OCI-LY1 (cell line): ENCODE measurements at regions not wholly inside any gene's neighbourhood (a gene's known extent, or its start where the extent isn't known, plus 50 kb on each side); places are given as distances from the start of the nearest gene placed in this dataset.

Experiments
- H2AFZ ChIP-seq: fragments of 200-600 bp; sonication (generic), shearing (Covaris generic); 2 replicates; pipeline ENCODE4 v1.6.0; 2014; ENCODE audit warnings: antibody characterized with exemption, mild to moderate bottlenecking, low read length
- H3F3A ChIP-seq: fragments of 200-600 bp; sonication (generic), shearing (Covaris generic); 2 replicates; pipeline ENCODE4 v1.6.0; 2014; ENCODE audit warnings: mild to moderate bottlenecking, antibody characterized with exemption, low read length, moderate library complexity; ENCODE audit not compliant: insufficient read depth
- H3K27ac ChIP-seq: fragments of 200-600 bp; sonication (generic); 2 replicates; pipeline ENCODE4 v1.5.1; 2014; ENCODE audit warnings: low read length, mixed run types, mild to moderate bottlenecking, low read depth; ENCODE audit not compliant: poor library complexity, severe bottlenecking
- H3K27me3 ChIP-seq: fragments of 200-600 bp; sonication (generic); 2 replicates; pipeline ENCODE4 v1.6.0; 2014; ENCODE audit warnings: antibody characterized with exemption, mild to moderate bottlenecking, low read length, moderate library complexity; ENCODE audit not compliant: insufficient read depth
- H3K36me3 ChIP-seq: fragments of 200-600 bp; sonication (generic); 2 replicates; pipeline ENCODE4 v1.6.1; 2014; ENCODE audit warnings: mild to moderate bottlenecking, antibody characterized with exemption, low read length, moderate library complexity, mixed read lengths; ENCODE audit not compliant: insufficient read depth
- H3K4me1 ChIP-seq: fragments of 200-600 bp; sonication (generic); 2 replicates; pipeline ENCODE4 v1.5.1; 2014; ENCODE audit warnings: mild to moderate bottlenecking, low read length, moderate library complexity; ENCODE audit not compliant: insufficient read depth, severe bottlenecking
- H3K4me2 ChIP-seq: fragments of 200-600 bp; sonication (generic), shearing (Covaris generic); 2 replicates; pipeline ENCODE4 v1.6.1; 2014; ENCODE audit warnings: low read length
- H3K4me3 ChIP-seq: fragments of 200-600 bp; sonication (generic); 2 replicates; pipeline ENCODE4 v1.5.1; 2014; ENCODE audit warnings: low read length, low read depth, mild to moderate bottlenecking, mixed read lengths; ENCODE audit not compliant: poor library complexity, severe bottlenecking
- H3K79me2 ChIP-seq: fragments of 200-600 bp; shearing (Covaris generic); 2 replicates; pipeline ENCODE4 v1.6.1; 2016; ENCODE audit warnings: mixed run types, low read length, mixed read lengths; ENCODE audit not compliant: insufficient read depth
- H3K9ac ChIP-seq: fragments of 200-600 bp; sonication (generic), shearing (Covaris generic); 2 replicates; pipeline ENCODE4 v1.6.1; 2014; ENCODE audit warnings: mild to moderate bottlenecking, low read length, mixed read lengths
- H3K9me2 ChIP-seq: fragments of 200-600 bp; sonication (generic), shearing (Covaris generic); 2 replicates; pipeline ENCODE4 v1.6.1; 2014; ENCODE audit warnings: low read depth, mild to moderate bottlenecking, low read length, mixed read lengths
- H3K9me3 ChIP-seq: fragments of 200-600 bp; shearing (Covaris generic); 2 replicates; pipeline ENCODE4 v1.6.1; 2014; ENCODE audit warnings: low read length, mixed read lengths
- H4K20me1 ChIP-seq: fragments of 200-600 bp; sonication (generic), shearing (Covaris generic); 2 replicates; pipeline ENCODE4 v1.6.0; 2016; ENCODE audit warnings: mild to moderate bottlenecking, low read length; ENCODE audit not compliant: insufficient read depth
- CTCF ChIP-seq: fragments of 200-600 bp; sonication (generic), shearing (Covaris generic); IDR thresholded peaks from 2 replicates; pipeline ENCODE4 v1.5.1; 2017; ENCODE audit warnings: mild to moderate bottlenecking, antibody characterized with exemption, low read length, moderate library complexity, mixed read lengths
- EZH2 ChIP-seq: fragments of 200-600 bp; sonication (generic), shearing (Covaris generic); IDR thresholded peaks from 2 replicates; pipeline ENCODE4 v1.8.0; 2017; ENCODE audit warnings: borderline replicate concordance, mixed run types, mild to moderate bottlenecking, antibody characterized with exemption, low read length, moderate library complexity, mixed read lengths

GRCh38 chr16:5595849-5596248 is 498.3 kb upstream of the EEF2KMT start:
- no peak for TF ChIP-seq EZH2
- no peak for TF ChIP-seq CTCF

DNA sequence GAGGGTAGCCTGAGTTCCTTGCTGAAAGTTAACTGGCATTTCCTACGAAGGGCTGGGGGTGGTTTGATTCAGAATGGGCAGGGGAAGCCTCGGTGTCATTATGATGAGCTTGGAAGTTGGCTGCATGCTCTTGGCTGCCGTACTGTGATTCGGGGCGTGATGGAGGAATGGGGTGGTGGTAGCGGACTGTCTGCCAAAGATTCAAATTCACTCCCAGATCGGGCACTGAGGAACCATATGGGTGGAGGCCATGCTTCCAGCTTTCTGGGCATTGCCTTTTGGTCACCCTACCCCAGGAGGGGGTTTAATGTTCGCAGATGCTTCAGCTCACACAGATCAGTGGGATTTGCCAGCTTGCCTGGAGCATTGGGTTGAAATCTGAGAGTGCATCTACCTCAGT is 492.8 kb upstream of the EEF2KMT start:
- no peaks in the 10 kb centered on the region for H3K4me1 ChIP-seq
- no peak overlapping the region for H2AFZ ChIP-seq
- no peak overlapping the region for H3K9ac ChIP-seq
- H3K27ac ChIP-seq, result no peak overlapping the region
- H3F3A ChIP-seq, result no peaks in the 10 kb centered on the region
- H3K9me3 ChIP-seq, result no peaks in the 10 kb centered on the region
- no peaks in the 10 kb centered on the region for H3K9me2 ChIP-seq
- no peaks in the 10 kb centered on the region for H3K79me2 ChIP-seq
- H3K27me3 ChIP-seq, result no peaks in the 10 kb centered on the region
- no peak for TF ChIP-seq EZH2
- TF ChIP-seq CTCF, result no peak
- H4K20me1 ChIP-seq, result no peaks in the 10 kb centered on the region
- H3K4me3 ChIP-seq, result no peak overlapping the region
- no peaks in the 10 kb centered on the region for H3K36me3 ChIP-seq
- no peak overlapping the region for H3K4me2 ChIP-seq

More at GRCh38 chr16:5595849-5596248, 498.3 kb upstream of the EEF2KMT start:
- Histone ChIP-seq H3K4me2 (no peak overlapping the region), H2AFZ (no peak overlapping the region), H3K79me2 (no peaks in the 10 kb centered on the region), H3K4me1 (no peaks in the 10 kb centered on the region), H3K27ac (no peak overlapping the region), H3K9me3 (no peaks in the 10 kb centered on the region), H3F3A (no peaks in the 10 kb centered on the region), H3K36me3 (no peaks in the 10 kb centered on the region), H3K27me3 (peaks cover 3% of the 10 kb centered on the region; the same call in 1 of the 2 replicates), H4K20me1 (no peaks in the 10 kb centered on the region), H3K9me2 (no peaks in the 10 kb centered on the region), H3K4me3 (no peak overlapping the region), H3K9ac (no peak overlapping the region)

DNA sequence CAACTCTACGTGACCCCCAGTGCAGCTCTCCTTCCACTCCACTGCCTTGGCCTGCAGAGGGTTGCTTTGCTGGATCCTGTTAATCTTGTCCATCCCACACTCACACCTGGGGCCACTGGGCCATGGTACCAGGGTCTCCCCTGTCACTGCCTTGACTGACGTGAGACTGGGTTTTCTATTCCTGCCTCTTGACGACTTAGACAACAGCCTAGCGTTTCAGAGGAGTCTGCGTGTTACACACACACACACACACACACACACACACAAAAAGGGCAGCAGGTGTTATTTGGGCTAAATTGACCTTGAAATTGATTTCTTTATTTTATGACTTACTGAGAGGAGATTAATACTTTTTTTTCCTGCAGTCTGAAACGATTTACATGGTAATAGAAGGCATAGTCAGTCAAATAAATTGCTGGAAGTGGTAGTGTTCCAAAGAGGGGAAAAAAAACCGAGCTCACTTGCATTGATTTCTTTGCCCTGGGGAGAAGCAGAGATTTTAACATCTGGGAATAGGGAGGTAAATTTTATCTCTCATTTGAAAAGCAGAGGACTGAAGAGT is 492.3 kb upstream of the EEF2KMT start:
- Histone ChIP-seq H3K9me2 (no peaks in the 10 kb centered on the region), H3K9ac (no peak overlapping the region), H3K4me3 (no peak overlapping the region), H3K9me3 (no peaks in the 10 kb centered on the region), H4K20me1 (no peaks in the 10 kb centered on the region), H3K27me3 (no peaks in the 10 kb centered on the region), H3K36me3 (no peaks in the 10 kb centered on the region), H3K4me2 (no peak overlapping the region), H2AFZ (no peak overlapping the region), H3K27ac (no peak overlapping the region), H3F3A (no peaks in the 10 kb centered on the region), H3K4me1 (no peaks in the 10 kb centered on the region), H3K79me2 (no peaks in the 10 kb centered on the region)
- TF ChIP-seq EZH2, result no peak
- no peak for TF ChIP-seq CTCF
